ENCODE measurements at regions not wholly inside any gene's neighbourhood (a gene's known extent, or its start where the extent isn't known, plus 50 kb on each side); places are given as distances from the start of the nearest gene placed in this dataset.
"Not testable (repeated sequence)": the region's sequence is repeated elsewhere in the genome, so short reads cannot be mapped to it uniquely, and the experiment has no call there.

- no peak for DNase-seq
These were observed 219.9 kb upstream of the IRS2 start for GRCh38 chr13:110006304-110006703.

- no peak for DNase-seq
These were observed 219.2 kb upstream of the IRS2 start for GRCh38 chr13:110005563-110005962.

GRCh38 chr13:110004814-110005213 is 218.4 kb upstream of the IRS2 start:
- DNase-seq: no peak

DNA sequence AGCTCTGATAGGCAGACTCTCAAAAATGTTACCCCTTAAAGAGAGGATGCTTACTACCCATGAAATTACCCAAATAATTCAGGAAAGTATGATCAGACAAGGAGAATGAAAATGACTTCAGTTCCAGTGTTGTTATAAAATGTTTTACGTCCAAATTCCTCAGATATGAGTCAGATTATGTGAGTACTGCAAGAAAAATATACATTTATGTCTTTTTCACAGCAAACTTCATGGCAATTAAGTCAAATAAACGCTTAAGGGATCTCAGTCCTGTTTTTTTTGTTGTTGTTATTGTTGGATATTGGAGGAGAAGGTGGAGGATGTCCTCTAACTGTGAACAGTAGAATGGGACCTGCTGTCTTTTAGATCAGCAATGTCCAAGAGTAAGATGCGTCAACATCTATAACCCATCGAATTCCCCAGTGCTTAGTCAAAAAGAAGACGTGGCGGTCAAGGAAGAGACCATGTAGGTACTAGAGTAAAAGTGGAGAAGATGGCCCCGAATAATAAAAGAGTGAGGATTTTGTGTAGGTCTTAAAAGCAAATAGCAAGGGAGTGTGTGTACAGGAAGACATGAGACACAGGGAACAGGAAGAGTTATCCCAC is 215.4 kb upstream of the IRS2 start:
- DNase-seq: no peak

- DNase-seq: no peak
These were observed 214.4 kb upstream of the IRS2 start for GRCh38 chr13:110000534-110001345.

DNA sequence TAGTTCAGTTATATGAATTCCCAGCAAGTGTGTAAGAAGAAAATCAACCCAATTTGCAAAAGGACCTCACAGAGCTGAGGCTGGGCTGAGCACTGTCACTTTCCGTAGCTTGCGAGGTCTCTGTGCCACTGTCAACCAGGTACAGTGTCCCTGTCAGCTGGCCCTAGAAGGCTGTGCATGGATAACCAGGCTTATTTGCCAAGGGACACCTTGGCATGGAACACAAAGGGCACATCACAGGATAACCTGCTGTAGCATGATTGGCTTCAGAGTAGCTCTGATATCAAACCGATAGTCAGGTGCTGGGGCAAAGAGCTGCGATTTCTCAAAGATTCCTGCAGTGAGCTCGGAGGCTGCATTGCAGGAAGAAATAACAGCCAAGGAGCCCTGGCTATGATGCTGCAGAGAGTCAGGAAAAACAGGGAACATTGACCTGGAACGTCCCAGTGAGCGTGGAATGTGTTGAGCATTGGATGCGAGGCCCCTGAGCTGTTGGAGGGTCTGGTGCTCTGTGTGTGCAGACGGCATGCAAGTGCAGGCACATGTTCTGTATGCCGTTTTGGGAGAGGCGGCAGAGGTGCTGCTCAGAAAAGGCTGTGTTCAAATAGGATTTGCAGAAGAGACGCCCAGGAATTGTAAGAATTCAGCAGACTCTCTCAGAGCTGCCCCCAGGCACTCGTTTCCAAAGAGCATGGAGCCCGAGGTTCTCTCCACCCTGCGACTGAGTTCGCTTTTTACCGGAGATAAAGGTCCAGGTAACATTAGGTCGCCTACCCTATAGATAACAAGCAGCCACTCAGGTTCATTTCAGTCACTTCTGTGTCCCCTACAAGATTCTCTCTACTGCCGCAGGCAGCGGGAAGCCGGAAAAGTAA is 213.5 kb upstream of the IRS2 start:
- no peak for DNase-seq

DNA sequence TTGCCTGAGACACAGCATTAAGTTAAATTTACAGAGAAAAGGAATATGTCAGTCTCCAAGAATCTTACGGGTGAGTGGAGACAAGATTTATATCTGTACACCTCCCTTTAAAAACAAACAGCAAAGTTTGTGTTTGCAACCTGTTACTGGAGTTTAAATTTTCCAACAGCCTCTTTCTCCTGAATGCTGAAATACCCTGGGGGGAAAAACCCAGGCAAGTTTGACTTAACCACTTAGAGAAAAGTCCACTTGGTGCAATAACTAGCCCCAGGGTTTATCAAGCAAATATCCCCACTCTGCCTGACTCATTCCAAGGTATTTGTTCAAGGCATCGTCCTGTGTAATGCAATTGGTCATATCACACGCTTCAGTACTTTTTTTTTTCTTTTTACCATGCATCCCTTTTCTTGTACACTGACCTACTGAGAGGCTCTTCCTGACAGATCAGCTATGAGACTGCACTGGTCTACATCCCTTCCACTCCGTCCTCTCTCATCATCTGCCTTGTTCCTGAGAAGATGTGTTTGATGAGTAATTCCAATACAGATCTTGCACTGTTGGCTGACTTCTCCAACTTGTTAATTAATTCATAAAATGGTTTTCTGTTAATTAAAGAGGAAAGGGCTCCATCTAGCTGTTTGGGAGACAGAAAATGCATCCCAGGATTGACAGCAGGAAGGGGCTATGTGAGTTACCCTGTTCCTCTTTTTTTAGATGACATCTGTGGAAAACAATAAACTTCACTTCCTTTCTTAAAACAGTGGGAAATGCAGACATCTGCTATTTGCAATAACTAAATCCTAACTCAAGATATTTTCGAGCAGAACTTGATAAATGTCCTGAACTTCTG is 212.5 kb upstream of the IRS2 start:
- no peak for DNase-seq

DNA sequence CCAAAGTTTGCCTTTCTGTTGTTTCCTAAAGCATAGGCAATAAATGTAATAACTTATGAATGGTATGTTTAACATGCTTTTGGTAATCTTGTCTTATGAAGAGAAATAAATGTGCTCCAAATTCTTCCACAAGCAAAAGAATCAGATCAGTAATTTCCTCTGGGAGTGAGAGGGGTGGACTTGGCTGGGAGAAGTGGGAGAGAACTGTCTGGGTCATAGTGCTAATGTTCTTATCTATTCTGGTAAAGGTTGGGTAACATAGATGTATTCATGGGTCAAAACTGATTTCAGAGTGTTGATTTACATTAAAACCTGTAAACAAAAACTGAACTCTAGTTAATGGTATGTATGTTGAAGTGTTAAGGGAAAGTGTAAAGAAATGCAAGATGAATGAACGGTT is 211.7 kb upstream of the IRS2 start:
- DNase-seq: no peak

DNA sequence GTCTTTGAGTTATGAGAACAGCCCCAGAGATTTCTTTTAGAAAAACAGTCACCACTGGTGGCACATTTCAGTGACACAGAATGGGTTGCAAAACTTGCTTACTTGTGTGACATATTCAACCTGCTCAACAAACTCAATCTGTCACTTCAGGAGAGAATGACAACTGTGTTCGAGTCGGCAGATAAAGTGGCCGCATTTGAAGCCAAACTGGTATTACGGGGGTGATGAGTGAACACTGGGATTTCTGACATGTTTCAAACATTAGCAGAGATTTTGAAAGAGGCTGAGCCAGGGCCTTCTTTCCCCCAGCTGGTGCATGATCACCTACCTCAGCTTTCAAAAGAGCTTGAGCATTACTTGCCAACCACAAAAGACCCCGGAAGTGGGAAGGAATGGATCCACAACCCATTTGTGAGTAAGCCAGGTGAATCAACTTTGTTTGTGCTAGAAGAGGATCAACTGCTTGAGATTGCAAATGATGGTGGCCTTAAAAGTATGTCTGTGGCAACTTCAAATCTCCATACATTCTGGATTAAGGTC is 210.7 kb upstream of the IRS2 start:
- not testable (repeated sequence) for DNase-seq

GRCh38 chr13:109996404-109996960 is 210.1 kb upstream of the IRS2 start:
- no peak for DNase-seq

DNA sequence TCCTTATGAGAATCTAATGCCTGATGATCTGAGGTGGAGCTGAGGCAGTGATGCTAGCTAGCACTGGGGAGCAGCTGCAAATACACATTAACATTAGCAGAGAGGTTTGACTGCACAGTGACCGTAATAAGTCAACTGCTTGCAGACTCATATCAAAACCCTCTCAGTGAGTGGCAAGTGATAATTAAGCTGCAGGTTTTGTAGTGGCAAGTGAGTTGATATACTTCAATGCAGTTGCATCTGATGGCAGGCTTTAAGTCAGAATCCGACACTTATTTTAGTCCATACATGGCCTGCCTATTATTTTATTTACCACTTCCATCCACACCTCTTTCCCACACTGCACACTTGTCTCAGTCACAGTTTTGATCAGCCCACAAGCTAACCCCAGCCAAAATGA is 209.2 kb upstream of the IRS2 start:
- DNase-seq: no peak

DNA sequence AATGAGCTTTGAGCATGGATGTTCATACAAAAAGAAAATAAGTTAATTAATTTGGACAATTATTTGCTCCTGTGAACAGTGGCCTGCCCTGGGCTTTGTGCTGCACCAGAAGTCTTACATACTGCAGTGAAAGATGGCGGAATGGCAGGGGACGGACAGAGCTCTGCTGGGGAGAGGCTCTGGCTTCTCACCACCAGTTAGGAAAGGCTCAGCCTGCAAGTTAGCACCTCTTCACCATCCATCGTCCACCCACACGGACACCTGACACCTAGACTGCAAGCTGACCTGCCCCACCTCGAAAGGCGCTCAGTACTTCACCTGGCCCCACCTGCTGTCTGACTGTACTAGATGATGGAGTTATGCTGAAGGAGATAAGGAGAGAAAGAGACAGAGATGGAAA is 203.9 kb upstream of the IRS2 start:
- no peak for DNase-seq

DNA sequence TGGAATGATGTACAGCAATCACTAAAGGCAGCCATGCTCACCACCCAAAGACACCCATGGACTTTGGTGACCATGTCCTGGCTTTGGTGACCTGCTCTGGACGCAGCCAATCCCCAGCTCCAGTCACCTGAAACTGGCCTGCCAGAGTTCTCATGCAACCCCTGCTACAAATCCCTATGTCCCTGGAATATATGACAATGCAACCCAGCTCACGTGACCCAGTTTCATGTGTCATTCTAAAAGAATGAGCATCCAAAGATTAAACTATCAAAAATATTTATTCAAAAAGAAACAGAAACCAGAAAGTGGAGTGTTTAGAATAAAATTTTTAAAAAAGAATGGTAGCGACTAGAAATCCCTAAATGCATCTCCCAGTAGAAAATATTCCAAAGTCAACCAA is 203.3 kb upstream of the IRS2 start:
- no peak for DNase-seq

GRCh38 chr13:109989155-109989554 is 202.8 kb upstream of the IRS2 start:
- DNase-seq: no peak

DNA sequence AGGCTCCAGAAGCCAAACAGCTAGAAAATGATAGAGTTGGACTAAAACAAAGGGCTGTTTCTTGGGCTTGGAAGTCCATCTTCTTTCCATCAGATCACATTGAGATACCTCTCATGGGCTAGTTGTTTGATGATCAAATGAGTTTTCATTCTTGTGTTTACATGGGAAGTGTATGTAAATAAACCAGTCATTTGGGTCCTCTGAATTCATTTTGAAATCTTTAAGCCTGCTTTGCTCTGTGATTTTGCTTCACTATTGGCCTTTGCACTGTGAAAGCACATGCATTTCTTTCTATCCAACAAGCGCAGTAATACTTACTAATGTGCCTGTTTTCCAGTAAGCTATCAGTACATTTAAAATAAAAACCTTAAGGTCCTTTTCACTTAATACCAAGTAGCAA is 200.5 kb upstream of the IRS2 start:
- no peak for DNase-seq

GRCh38 chr13:109985871-109986450 is 199.6 kb upstream of the IRS2 start:
- DNase-seq: no peak

DNA sequence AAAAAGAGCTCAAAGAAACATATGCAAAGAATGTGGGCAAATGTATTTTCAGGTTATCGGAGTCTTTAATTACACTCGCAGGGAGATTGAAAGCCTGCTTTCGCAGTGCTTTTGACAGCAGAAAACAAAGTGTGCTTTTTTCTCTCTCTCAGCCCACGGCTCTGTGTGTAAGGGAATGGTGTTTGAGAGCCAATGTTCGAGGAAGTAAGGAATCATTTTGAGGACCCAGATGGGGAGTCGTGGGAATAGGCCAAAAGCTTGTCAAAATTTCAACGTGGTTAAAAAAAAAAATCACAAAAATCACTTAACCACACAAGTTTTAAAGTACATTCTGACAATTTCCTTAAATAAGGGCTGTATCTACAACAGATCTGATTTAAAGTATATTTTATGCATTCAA is 197.1 kb upstream of the IRS2 start:
- DNase-seq: no peak

DNA sequence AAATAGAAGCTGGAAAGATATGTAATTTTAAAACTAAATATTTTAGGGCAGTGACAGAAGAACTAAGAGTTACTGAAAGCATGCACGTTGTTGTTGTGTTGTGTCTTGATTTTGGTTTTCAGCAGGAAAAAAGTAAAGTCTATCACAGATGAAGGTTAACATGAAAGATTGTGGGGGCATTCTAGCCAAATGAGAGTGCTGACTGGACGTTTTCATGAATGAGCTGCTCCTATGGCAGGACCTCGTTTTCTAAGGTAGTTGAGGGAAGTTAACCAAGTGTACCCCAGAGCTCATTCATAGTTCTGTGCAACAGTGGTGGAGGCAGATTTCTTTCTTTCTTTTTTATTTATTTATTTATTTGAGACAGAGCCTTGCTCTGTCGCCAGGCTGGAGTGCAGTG is 194.6 kb upstream of the IRS2 start:
- no peak for DNase-seq

GRCh38 chr13:109979676-109980075 is 193.3 kb upstream of the IRS2 start:
- not testable (repeated sequence) for DNase-seq

- DNase-seq: no peak
These were observed 192.8 kb upstream of the IRS2 start for GRCh38 chr13:109979228-109979627.

- no peak for DNase-seq
These were observed 191.0 kb upstream of the IRS2 start for GRCh38 chr13:109977212-109977968.

All from NCI-H2171 treated with DMSO at 0.1 percent for 48 hours (cell line).